ENCODE measurements at regions not wholly inside any gene's neighbourhood (a gene's known extent, or its start where the extent isn't known, plus 50 kb on each side); places are given as distances from the start of the nearest gene placed in this dataset.
A peak's percentile ranks its signal among the peaks of the same experiment; 100 is the strongest.

- ChIA-PET POLR2A (interaction anchor here (0.6 to 1.5 kb wide), 3 partner anchors 12 to 475 kb away, joined by 3 to 5 read pairs (median 3); no protein-coding TSS in a partner anchor), CTCF (interaction anchor here (1.7 to 1.9 kb wide), 2 partner anchors 18 to 153 kb away, joined by 5 read pairs; no protein-coding TSS in a partner anchor)
- DNase-seq (ENCODE audit: low read depth, low spot score), result no peak
- TF ChIP-seq CTCF (IDR thresholded peaks at IDR 0.05; ENCODE audit: insufficient read depth, low read length, missing control alignments), result no peak
- H3K4me3 ChIP-seq (ENCODE audit: low read depth, low read length), result no peak overlapping the region
These were observed 387.5 kb downstream of the LMO7 start for GRCh38 chr13:76023652-76024051.

- POLR2A ChIA-PET, result no interaction called here
- CTCF ChIA-PET, result interaction anchor here (1.4 kb wide), 1 partner anchor 74 kb away, joined by 3 read pairs; no protein-coding TSS in a partner anchor
- TF ChIP-seq CTCF (IDR thresholded peaks at IDR 0.05; ENCODE audit: insufficient read depth, low read length, missing control alignments), result no peak
- H3K4me3 ChIP-seq (ENCODE audit: low read depth, low read length), result no peak overlapping the region
- DNase-seq (ENCODE audit: low read depth, low spot score), result no peak
These were observed 384.4 kb downstream of the LMO7 start for GRCh38 chr13:76020421-76020955.

- no peak for DNase-seq (ENCODE audit: low read depth, low spot score)
- H3K4me3 ChIP-seq (ENCODE audit: low read depth, low read length), result no peak overlapping the region
- TF ChIP-seq CTCF (IDR thresholded peaks at IDR 0.05; ENCODE audit: insufficient read depth, low read length, missing control alignments), result peak; percentile 7
- CTCF ChIA-PET, result interaction anchor here (1.4 to 1.8 kb wide), 2 partner anchors 75 to 142 kb away, joined by 3 to 7 read pairs; no protein-coding TSS in a partner anchor
- POLR2A ChIA-PET, result no interaction called here
These were observed 383.4 kb downstream of the LMO7 start for GRCh38 chr13:76019421-76020044.

- ChIA-PET CTCF (interaction anchor here (0.9 to 2.5 kb wide), 9 partner anchors 12 to 322 kb away, joined by 3 to 11 read pairs (median 4); no protein-coding TSS in a partner anchor), POLR2A (no interaction called here)
These were observed 381.9 kb downstream of the LMO7 start for GRCh38 chr13:76017861-76018556.

GRCh38 chr13:76016799-76017400, 380.8 kb downstream of the LMO7 start:
- DNase-seq (ENCODE audit: low read depth, low spot score), result no peak
- POLR2A ChIA-PET, result no interaction called here
- CTCF ChIA-PET, result interaction anchor here (0.9 to 2.5 kb wide), 5 partner anchors 12 to 147 kb away, joined by 3 to 11 read pairs (median 6); no protein-coding TSS in a partner anchor

More at GRCh38 chr13:76017861-76018556, 381.9 kb downstream of the LMO7 start:
- DNase-seq (ENCODE audit: low read depth, low spot score), result no peak
- H3K4me3 ChIP-seq (ENCODE audit: low read depth, low read length), result no peak overlapping the region
- TF ChIP-seq CTCF (IDR thresholded peaks at IDR 0.05; ENCODE audit: insufficient read depth, low read length, missing control alignments), result no peak

More at GRCh38 chr13:76016799-76017400, 380.8 kb downstream of the LMO7 start:
- TF ChIP-seq CTCF (IDR thresholded peaks at IDR 0.05; ENCODE audit: insufficient read depth, low read length, missing control alignments), result peak; percentile 45
- H3K4me3 ChIP-seq (ENCODE audit: low read depth, low read length), result no peak overlapping the region

Data from AG04449 (cell line).